Skeletal muscle cell (primary cell): ENCODE measurements at regions not wholly inside any gene's neighbourhood (a gene's known extent, or its start where the extent isn't known, plus 50 kb on each side); places are given as distances from the start of the nearest gene placed in this dataset.

Experiments
- DNase-seq: peaks from one replicate; pipeline ENCODE4 v3.0.0-alpha.2; 2010; ENCODE audit warnings: low read depth
- H3K4me3 ChIP-seq: 2 replicates; pipeline ENCODE4 v1.5.1; 2011; ENCODE audit warnings: low read depth, mild to moderate bottlenecking, control low read depth, low read length, moderate library complexity

- DNase-seq: no peak
Measured at GRCh38 chr7:10657837-10658236, 315.8 kb upstream of the PHF14 start.

GRCh38 chr7:10662491-10662890 lies 311.2 kb upstream of the PHF14 start:
- H3K4me3 ChIP-seq: no peak overlapping the region
- DNase-seq: no peak

More at GRCh38 chr7:10657837-10658236, 315.8 kb upstream of the PHF14 start:
- no peak overlapping the region for H3K4me3 ChIP-seq

DNA sequence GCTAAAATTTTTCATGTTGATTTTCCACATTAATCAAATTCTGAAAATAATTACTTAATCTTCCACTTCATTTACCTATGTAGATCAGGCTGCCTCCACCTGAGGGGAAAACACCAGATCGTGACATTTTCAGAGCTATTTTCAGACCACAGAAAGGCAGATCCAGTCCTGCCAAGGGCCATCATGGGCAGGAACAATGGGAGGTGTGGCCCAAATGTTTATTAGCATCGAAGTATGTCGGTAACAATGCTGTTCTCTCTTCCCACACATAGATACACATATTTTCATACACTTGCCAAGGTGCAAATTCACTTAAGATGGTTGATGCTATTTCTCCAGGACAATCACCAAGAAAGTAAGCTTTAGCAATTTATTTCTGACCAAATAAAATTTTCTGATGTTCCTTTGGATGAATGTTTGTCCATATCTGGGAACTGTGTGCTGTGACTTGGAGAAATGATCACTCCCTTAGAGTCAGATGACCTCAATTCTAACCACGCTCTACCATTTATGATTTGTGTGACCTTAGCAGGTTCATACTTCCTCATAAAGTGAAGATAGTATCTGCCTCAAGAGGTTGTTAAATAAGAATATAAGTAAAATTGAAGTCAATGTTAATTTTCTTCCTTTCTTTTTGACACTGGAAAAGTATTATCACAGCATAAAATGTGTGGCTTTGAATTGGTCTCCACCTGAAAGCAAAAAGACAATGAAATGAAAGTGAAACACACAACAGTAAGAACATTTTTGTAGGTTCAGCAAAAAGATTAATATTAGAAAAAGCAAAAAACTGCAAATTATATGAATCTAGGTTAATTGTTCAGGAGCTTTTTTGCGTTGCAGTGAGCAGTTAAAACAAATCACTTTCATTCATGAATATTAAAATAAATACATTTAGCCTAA lies 310.4 kb upstream of the PHF14 start:
- DNase-seq: no peak

DNA sequence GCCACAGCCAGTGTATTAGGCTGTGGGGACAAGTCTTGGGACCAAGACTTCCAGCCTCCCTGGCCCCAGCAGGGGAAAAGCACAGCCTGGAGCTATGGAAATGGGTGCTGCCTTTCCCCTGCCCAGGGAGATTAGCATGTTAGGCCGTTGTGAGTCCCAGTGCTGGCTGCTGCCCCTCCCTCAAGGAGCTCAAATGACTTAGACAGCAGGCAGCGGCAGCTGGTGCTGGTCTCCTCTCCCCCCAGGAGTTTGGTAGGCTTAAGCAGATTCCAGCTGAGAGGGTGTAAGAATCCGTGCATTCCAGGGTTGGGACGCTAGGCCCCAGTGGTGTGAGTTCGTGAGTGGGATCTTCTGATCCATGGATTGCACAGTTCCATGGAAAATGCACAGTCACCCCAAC lies 301.5 kb upstream of the PHF14 start:
- no peak for DNase-seq
- no peak overlapping the region for H3K4me3 ChIP-seq

More for the DNA sequence above, 310.4 kb upstream of the PHF14 start:
- no peak overlapping the region for H3K4me3 ChIP-seq

- no peak for DNase-seq
- no peak overlapping the region for H3K4me3 ChIP-seq
Measured at GRCh38 chr7:10677211-10677610, 296.5 kb upstream of the PHF14 start.

GRCh38 chr7:10677668-10678232 lies 295.9 kb upstream of the PHF14 start:
- H3K4me3 ChIP-seq: no peak overlapping the region

DNA sequence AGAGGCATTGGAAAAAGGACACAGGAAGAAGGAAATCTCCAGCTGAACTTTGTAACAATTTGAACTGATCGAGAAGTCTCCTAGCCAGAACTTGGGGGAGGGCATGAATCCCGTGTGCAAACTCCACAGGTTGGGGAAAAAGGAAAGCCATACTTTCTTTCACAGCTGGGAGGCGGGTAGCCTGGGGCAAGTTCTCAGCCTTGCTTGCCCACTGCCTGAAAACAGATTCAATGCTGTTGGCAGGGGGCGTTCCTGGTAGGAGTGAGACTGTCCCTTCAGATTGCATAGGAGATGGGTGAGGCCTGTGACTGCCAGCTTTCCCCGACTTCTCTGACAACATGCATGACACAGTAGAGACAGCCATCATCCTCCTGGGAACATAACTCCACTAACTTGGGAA lies 289.1 kb upstream of the PHF14 start:
- no peak for DNase-seq
- H3K4me3 ChIP-seq: no peak overlapping the region

More at GRCh38 chr7:10677668-10678232, 295.9 kb upstream of the PHF14 start:
- DNase-seq: no peak

- no peak for DNase-seq
- H3K4me3 ChIP-seq: no peak overlapping the region
Measured at GRCh38 chr7:10685040-10685439, 288.6 kb upstream of the PHF14 start.

- H3K4me3 ChIP-seq: no peak overlapping the region
- DNase-seq: no peak
Measured at GRCh38 chr7:10688544-10688943, 285.1 kb upstream of the PHF14 start.

- DNase-seq: no peak
Measured at GRCh38 chr7:10696064-10696463, 277.6 kb upstream of the PHF14 start.

DNA sequence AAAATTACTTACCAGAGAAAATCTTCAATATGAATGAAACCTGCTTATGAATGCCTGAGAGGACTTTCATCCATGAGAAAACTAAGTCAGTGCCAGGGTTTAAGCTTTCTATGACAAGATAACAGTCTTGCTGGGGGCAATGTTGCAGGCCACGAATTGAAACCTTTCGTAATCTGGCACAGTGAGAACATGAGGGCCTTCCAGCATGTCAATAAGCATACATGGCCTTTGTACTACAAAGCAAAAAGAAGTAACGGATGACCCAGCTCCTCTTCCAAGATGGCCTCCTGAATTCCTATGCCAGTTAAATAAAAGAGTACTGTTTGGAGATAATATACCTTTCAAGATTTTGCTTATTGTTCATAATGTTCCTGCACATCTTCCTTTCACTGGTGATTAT lies 270.6 kb upstream of the PHF14 start:
- no peak overlapping the region for H3K4me3 ChIP-seq
- DNase-seq: no peak

More at GRCh38 chr7:10696064-10696463, 277.6 kb upstream of the PHF14 start:
- no peak overlapping the region for H3K4me3 ChIP-seq

DNA sequence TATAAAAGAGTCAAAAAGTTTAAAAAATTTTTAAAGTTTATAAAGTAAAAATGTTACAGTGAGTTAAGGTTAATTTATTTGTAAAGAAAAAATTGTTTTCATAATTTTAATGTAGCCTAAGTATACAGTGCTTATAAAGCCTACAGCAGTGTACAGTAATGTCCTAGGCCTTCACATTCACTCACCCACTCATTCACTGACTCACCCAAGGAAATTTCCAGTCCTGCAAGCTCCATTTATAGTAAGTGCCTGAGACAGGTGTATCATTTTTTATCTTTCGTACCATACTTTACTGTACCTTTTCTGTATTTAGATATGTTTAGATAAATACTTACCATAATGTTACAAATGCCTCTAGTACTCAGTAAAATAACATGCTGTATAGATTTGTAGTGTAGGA lies 269.7 kb upstream of the PHF14 start:
- no peak overlapping the region for H3K4me3 ChIP-seq
- no peak for DNase-seq

GRCh38 chr7:10704653-10705052 lies 269.0 kb upstream of the PHF14 start:
- DNase-seq: no peak
- H3K4me3 ChIP-seq: no peak overlapping the region

- no peak for DNase-seq
- H3K4me3 ChIP-seq: no peak overlapping the region
Measured at GRCh38 chr7:10706875-10707493, 266.7 kb upstream of the PHF14 start.

DNA sequence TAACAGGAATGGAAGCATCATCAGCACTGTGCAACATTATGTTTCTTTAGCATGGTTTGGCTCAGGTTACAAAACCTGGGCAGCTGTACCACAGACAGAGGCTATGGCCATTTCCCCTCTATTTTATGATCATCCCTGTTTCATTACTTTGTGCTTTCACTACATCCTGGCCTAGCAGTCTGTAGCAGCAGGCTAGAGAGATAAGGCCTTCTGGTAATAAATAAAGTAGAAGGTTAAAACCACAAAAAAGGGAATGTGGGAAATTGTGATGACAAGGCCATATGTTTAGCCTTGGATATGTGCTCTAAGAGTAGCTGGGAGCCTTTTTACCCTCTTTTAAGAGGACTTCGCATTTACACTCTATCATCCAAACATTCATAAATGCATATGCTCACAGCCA lies 266.2 kb upstream of the PHF14 start:
- no peak for DNase-seq
- no peak overlapping the region for H3K4me3 ChIP-seq

- DNase-seq: no peak
- H3K4me3 ChIP-seq: no peak overlapping the region
Measured at GRCh38 chr7:10708447-10708846, 265.2 kb upstream of the PHF14 start.

DNA sequence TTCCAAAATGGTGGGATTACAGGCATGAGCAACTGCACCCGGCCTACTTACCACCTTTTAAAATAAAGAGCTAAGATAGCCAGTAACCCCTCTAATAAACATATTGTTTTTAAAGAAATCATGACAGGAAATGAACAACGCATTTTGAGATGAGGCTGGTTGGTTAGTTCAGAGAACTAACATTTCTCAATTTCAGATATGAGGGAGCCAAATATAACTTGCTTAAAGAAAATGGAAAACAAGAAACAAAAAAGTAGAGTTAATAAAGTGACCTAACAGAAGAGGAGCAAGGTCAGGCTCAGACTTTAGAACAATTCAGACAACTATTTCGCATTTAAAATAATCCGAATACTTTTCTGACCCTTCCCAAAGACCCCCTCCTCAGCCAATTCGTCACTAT lies 254.9 kb upstream of the PHF14 start:
- no peak overlapping the region for H3K4me3 ChIP-seq

GRCh38 chr7:10720042-10720441 lies 253.6 kb upstream of the PHF14 start:
- H3K4me3 ChIP-seq: no peak overlapping the region
- DNase-seq: no peak

More for the DNA sequence above, 254.9 kb upstream of the PHF14 start:
- DNase-seq: no peak

DNA sequence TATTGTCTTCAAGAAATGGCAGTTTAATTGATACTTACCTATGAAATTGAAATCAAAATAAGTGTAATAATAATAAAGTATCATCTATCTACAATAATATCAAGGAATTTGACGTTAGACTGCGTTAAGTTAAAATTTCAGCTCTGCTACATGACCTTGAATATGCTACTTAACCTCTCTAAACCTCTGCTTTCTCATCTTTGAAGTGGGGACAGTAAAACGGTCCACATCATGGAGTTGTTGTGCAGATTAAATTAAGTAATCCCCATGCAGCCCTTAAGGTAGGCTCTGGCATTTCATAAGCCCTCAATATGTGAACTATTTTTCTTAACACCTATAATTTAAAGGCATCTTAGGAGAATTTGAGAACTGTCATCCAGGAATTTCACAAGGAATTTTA lies 252.4 kb upstream of the PHF14 start:
- no peak overlapping the region for H3K4me3 ChIP-seq
- DNase-seq: no peak

GRCh38 chr7:10723832-10724231 lies 249.8 kb upstream of the PHF14 start:
- no peak for DNase-seq
- H3K4me3 ChIP-seq: no peak overlapping the region
